Omental fat pad (tissue), 3 donors: ENCODE measurements at regions not wholly inside any gene's neighbourhood (a gene's known extent, or its start where the extent isn't known, plus 50 kb on each side); places are given as distances from the start of the nearest gene placed in this dataset.

Experiments
- ATAC-seq: fragments of 150-250 bp; one replicate; pipeline ENCODE4 v1.9.1; 2016; ENCODE audit warnings: mild to moderate bottlenecking, moderate library complexity; ENCODE audit not compliant: low FRiP score
- DNase-seq: peaks from one replicate; pipeline ENCODE4 v3.0.0-alpha.2; 2019; ENCODE audit warnings: low spot score
- TF ChIP-seq, protein P1 (sequence below), 3 donors: fragments of 450-650 bp; IDR thresholded peaks; one replicate each; pipeline ENCODE4 v1.5.1; 2016 to 2017; ENCODE audit warnings: antibody characterized with exemption in 3 of 3, mild to moderate bottlenecking in 3 of 3, moderate library complexity in 2 of 3

DNA sequence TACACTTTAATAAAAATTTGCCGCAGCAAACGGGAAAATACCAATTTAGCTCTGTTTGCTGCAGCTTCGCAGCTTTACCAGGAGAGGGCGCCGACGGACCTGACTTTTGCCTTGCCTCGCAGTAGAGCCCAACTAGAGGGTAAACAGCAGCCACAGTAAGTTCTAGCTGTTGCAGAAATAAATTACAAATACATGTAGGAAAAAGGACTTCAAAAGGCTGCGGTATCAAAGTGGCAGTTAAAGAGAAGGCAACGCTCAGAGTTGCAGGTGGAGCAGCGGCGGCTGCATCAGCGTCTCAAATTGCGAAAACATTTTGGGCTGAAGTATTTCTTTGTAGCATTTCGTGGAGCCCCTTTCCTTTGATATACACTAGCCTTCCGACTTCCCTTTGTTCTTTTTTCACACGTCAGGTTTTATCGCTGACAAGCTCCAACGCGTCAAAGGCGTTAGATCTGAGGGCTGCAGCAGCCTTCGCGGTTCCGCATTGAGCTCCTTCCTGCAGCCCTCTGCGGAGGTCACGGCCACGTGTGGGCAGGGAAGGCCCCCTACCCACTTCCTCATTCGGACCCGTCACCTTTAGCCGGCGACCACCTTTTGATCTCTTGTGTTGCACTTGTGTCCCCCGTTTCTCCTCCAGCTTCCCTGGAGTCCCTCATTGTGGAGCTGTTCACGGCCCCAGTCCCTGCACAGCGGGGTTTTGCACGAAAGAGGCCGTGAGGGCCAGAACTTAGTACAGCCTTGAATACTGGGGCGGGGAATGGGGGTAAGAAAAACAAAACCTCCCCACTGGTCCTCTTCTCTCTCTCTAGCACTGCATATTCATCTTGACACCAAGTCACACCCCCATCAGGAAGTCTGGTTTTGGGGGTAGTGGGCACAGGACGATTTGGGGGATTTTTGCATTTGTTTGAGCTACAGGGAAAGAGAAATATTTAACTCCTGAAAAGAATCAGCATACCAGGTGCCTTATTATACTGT lies 72.8 kb downstream of the S1PR1 start:
- peak; percentile 74 for ATAC-seq
- DNase-seq = no peak
- TF ChIP-seq, protein P1, sequence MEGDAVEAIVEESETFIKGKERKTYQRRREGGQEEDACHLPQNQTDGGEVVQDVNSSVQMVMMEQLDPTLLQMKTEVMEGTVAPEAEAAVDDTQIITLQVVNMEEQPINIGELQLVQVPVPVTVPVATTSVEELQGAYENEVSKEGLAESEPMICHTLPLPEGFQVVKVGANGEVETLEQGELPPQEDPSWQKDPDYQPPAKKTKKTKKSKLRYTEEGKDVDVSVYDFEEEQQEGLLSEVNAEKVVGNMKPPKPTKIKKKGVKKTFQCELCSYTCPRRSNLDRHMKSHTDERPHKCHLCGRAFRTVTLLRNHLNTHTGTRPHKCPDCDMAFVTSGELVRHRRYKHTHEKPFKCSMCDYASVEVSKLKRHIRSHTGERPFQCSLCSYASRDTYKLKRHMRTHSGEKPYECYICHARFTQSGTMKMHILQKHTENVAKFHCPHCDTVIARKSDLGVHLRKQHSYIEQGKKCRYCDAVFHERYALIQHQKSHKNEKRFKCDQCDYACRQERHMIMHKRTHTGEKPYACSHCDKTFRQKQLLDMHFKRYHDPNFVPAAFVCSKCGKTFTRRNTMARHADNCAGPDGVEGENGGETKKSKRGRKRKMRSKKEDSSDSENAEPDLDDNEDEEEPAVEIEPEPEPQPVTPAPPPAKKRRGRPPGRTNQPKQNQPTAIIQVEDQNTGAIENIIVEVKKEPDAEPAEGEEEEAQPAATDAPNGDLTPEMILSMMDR (IDR thresholded peaks at IDR 0.05) = peak in 2 of 3 donors; percentile 14 to 62

DNA sequence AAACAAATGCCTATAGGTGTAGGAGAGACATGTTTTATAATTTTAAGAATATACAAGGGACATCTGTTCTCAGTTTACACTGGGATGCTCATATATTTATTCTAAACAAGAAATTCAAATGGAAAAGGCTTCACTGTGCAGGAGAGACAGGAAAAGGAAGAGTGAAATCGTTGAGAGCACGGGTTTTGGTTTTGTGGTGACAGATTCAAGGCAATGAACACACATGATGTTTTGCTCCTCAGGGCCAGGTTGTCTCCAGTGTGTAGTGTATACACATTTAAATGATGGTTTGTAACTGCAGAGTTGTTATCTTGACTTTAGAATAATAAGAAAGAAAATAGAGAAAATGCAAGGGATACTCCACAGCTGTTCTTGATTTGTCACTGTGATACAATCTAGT lies 73.7 kb downstream of the S1PR1 start:
- no peak for DNase-seq
- TF ChIP-seq, protein P1 (IDR thresholded peaks at IDR 0.05) = no peak
- ATAC-seq = no peak

DNA sequence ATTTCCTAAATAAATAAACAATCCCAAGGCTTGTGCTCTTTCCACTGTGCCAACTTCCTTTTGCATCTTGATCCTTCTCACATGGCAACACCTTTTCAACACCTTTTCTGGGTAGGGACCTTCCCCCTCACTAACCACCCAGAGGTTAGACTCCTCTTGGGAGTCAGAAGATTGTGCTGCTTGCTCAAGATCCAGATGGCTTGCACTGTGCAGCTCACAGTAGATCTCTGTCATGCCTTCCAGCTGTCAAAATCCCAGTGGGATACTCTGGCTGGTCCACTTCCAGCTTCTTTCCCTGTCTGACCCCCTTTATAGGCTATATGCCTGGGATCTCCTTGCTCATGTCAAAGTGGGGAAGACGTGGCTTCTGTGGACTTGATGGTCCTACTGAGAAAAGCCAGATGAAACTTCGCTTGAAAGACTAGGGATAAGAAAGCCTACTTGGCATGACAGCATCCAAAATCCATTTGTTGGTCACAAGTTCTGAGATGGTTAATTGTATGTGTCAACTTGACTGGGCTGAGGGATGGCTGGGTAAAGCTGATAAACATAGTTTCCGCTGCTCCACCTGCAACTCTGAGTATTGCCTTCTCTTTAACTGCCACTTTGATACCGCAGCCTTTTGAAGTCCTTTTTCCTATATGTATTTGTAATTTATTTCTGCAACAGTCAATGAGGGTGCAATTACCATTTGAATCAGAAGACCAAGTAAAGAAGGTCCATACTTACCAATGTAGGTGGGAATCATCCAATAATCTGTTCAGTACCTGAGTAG lies 74.5 kb downstream of the S1PR1 start:
- no peak for DNase-seq
- ATAC-seq = no peak
- TF ChIP-seq, protein P1 (IDR thresholded peaks at IDR 0.05) = no peak

DNA sequence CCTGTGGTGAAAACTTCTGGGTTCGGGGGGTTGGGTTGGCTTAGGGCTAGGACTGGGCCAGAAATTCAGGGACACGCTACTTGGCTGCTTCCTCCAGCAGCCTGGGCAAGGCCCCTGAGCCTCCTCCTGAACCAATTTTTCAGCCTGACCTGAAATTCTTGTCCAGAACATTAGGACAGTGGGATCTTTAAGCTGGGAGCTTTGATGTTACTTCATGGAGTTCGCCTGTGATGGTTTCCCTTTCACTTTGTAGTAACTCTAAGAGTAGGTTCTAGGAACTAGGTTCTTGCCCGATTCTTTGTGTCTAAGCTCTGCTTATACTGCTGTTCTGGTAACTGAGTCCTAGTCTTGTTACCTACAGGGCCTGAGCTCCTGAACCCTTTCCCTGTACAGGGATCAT lies 75.3 kb downstream of the S1PR1 start:
- TF ChIP-seq, protein P1 (IDR thresholded peaks at IDR 0.05) = no peak
- no peak for ATAC-seq
- DNase-seq = no peak

DNA sequence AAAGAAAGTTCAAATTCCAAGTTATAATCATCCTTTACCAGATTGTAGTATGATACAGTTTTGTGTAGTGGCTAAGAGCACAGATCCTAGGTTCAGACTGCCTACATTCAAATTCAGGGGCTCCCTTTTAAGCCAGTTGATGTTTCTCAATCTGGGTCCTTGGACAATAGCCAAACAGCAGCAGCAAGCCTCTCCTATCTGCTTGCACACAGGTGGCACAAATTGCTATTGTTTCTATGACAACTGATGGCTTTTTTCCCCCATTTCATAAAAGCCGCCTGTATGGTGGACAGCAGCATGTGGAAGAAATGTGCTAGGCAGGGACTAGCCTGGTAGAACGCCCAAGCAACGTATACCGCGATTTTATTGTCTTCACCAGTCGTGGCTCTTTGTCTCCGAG lies 76.5 kb downstream of the S1PR1 start:
- ATAC-seq (no peak), DNase-seq (no peak)
- TF ChIP-seq, protein P1 (IDR thresholded peaks at IDR 0.05) = no peak

DNA sequence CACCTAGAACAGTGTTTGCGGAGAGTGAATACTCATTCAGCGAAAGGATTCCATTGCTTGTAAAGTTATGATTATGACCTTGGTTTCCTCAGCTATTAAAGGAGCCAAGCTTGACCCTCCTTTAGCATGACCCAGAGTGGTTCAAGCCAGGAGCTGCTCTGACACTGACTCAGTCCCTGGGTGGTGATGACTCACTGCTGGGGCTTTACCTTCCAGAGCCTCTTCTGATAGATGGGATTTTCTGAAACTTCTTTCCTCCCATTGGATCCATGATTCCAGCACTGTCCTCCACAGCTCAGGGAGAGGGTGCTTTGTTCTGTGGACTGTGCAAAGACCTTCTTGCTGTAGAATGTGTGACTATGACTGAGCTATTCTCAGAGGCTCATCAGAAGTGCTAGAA lies 77.4 kb downstream of the S1PR1 start:
- ATAC-seq (no peak), DNase-seq (no peak)
- TF ChIP-seq, protein P1 (IDR thresholded peaks at IDR 0.05) = no peak
